Panc1 (cell line): ENCODE measurements at regions not wholly inside any gene's neighbourhood (a gene's known extent, or its start where the extent isn't known, plus 50 kb on each side); places are given as distances from the start of the nearest gene placed in this dataset.

Experiments used
- POLR2AphosphoS5 ChIP-seq: IDR thresholded peaks from 2 replicates; pipeline ENCODE4 v1.6.1; 2012; ENCODE audit warnings: mild to moderate bottlenecking, low read depth, low read length, moderate library complexity
- TF ChIP-seq, protein P1 (sequence below): fragments of 450-650 bp; IDR thresholded peaks from 2 replicates; pipeline ENCODE4 v1.5.1; 2017; ENCODE audit warnings: mild to moderate bottlenecking
- TF ChIP-seq, protein P2 (sequence below), 2 experiments: IDR thresholded peaks; 2 replicates each; pipeline ENCODE4 v1.6.1; 2011 to 2012; ENCODE audit warnings: low read depth in 2 of 2, control low read depth in 1 of 2, low read length in 1 of 2, mild to moderate bottlenecking in 1 of 2, moderate library complexity in 1 of 2; ENCODE audit not compliant: insufficient read depth in 1 of 2

DNA sequence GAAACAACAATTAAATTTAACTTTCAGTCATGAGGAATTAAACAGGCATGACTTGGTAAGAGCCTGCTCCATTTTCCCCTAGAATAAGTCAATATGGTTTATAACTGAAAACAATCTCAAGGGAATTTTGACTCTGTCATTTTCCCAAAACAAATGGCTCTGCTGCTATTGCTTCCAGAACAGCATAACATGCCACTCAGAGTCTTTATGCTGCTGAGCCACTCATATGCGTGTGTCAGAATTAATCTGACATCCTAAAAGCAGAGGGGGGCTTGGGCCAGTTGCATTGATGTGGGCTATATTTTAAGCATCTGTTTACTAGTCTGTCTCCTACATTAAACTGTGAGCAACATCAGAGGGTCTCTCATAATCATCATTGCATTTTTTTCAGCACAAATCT, 111.1 kb upstream of the ABI3BP start:
- TF ChIP-seq, protein P1, sequence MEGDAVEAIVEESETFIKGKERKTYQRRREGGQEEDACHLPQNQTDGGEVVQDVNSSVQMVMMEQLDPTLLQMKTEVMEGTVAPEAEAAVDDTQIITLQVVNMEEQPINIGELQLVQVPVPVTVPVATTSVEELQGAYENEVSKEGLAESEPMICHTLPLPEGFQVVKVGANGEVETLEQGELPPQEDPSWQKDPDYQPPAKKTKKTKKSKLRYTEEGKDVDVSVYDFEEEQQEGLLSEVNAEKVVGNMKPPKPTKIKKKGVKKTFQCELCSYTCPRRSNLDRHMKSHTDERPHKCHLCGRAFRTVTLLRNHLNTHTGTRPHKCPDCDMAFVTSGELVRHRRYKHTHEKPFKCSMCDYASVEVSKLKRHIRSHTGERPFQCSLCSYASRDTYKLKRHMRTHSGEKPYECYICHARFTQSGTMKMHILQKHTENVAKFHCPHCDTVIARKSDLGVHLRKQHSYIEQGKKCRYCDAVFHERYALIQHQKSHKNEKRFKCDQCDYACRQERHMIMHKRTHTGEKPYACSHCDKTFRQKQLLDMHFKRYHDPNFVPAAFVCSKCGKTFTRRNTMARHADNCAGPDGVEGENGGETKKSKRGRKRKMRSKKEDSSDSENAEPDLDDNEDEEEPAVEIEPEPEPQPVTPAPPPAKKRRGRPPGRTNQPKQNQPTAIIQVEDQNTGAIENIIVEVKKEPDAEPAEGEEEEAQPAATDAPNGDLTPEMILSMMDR: no peak
- TF ChIP-seq, protein P2, sequence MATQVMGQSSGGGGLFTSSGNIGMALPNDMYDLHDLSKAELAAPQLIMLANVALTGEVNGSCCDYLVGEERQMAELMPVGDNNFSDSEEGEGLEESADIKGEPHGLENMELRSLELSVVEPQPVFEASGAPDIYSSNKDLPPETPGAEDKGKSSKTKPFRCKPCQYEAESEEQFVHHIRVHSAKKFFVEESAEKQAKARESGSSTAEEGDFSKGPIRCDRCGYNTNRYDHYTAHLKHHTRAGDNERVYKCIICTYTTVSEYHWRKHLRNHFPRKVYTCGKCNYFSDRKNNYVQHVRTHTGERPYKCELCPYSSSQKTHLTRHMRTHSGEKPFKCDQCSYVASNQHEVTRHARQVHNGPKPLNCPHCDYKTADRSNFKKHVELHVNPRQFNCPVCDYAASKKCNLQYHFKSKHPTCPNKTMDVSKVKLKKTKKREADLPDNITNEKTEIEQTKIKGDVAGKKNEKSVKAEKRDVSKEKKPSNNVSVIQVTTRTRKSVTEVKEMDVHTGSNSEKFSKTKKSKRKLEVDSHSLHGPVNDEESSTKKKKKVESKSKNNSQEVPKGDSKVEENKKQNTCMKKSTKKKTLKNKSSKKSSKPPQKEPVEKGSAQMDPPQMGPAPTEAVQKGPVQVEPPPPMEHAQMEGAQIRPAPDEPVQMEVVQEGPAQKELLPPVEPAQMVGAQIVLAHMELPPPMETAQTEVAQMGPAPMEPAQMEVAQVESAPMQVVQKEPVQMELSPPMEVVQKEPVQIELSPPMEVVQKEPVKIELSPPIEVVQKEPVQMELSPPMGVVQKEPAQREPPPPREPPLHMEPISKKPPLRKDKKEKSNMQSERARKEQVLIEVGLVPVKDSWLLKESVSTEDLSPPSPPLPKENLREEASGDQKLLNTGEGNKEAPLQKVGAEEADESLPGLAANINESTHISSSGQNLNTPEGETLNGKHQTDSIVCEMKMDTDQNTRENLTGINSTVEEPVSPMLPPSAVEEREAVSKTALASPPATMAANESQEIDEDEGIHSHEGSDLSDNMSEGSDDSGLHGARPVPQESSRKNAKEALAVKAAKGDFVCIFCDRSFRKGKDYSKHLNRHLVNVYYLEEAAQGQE (IDR thresholded peaks at IDR 0.05; ENCODE audit: insufficient read depth in 1 of 2, low read depth in 2 of 2, low read length in 1 of 2): no peak
- no peak for TF ChIP-seq POLR2AphosphoS5
